ENCODE measurements at regions not wholly inside any gene's neighbourhood (a gene's known extent, or its start where the extent isn't known, plus 50 kb on each side); places are given as distances from the start of the nearest gene placed in this dataset.
A peak's percentile ranks its signal among the peaks of the same experiment; 100 is the strongest.

DNA sequence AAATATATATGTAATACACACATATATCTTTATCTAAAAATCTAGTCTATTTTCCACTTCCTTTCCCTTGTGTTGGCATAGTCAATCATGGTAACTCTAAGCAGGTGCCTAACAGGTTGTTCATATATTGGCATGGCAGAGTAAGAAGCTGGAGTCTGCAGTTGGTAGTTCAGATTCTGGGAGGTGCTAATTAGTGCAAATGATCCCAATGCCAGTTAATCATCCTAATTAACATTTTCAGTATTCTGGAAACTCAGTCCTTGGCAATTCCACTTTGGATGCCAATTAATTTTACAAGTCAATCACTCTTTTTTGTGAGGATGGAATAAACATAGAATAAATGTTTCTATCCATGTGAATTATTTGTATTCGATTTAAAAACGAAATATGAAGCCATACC lies 863.7 kb upstream of the SOX9 start:
- Histone ChIP-seq H3K36me3 (ENCODE audit: insufficient read depth, low read depth, low read length) (no peaks in the 10 kb centered on the region), H3K9me3 (ENCODE audit: insufficient read depth, low read depth, low read length) (no peaks in the 10 kb centered on the region), H3K9ac (ENCODE audit: low read depth, low read length) (no peak overlapping the region), H3K27me3 (ENCODE audit: insufficient read depth, low read length) (no peaks in the 10 kb centered on the region), H3K4me3 (ENCODE audit: low read length) (no peak overlapping the region), H3K4me1 (ENCODE audit: insufficient read depth, low read length) (no peaks in the 10 kb centered on the region), H3K27ac (ENCODE audit: low read length) (no peak overlapping the region)

DNA sequence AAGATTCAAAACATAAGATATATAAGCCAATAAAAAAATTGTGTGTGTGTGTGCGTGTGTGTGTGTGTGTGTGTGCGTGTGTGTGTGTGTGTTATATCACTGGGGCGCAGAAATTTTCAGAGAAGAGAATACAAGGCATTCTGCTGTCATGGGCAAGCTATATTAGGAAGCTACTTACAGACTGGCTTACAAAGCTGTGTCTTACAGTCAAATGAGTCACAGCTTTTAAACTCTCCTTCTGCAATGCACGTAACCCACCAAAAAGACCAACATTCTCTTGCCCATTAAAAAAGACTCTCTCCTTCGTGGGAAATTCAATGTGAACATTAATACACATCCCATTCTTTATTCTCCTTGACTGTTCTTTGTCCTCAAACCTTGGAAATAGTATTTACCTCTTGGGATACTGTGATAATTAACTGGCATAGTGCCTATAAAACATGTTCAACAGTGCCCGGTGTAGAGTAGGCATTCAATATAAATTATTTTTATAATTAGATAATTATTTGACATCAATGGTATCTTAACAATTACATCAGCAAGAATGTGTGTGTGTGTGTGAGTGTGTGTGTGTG lies 860.4 kb upstream of the SOX9 start:
- Histone ChIP-seq H3K9ac (ENCODE audit: low read depth, low read length) (no peak overlapping the region), H3K4me3 (ENCODE audit: low read length) (no peak overlapping the region), H3K36me3 (ENCODE audit: insufficient read depth, low read depth, low read length) (no peaks in the 10 kb centered on the region), H3K27ac (ENCODE audit: low read length) (no peak overlapping the region), H3K27me3 (ENCODE audit: insufficient read depth, low read length) (no peaks in the 10 kb centered on the region), H3K9me3 (ENCODE audit: insufficient read depth, low read depth, low read length) (no peaks in the 10 kb centered on the region), H3K4me1 (ENCODE audit: insufficient read depth, low read length) (no peaks in the 10 kb centered on the region)

- H3K4me1 ChIP-seq (ENCODE audit: insufficient read depth, low read length): no peaks in the 10 kb centered on the region
- no peak overlapping the region for H3K27ac ChIP-seq (ENCODE audit: low read length)
- no peaks in the 10 kb centered on the region for H3K36me3 ChIP-seq (ENCODE audit: insufficient read depth, low read depth, low read length)
- H3K9me3 ChIP-seq (ENCODE audit: insufficient read depth, low read depth, low read length): peaks cover 12% of the 10 kb centered on the region; the same call in 1 of the 2 replicates
- no peaks in the 10 kb centered on the region for H3K27me3 ChIP-seq (ENCODE audit: insufficient read depth, low read length)
- H3K9ac ChIP-seq (ENCODE audit: low read depth, low read length): no peak overlapping the region
- no peak overlapping the region for H3K4me3 ChIP-seq (ENCODE audit: low read length)
These were observed 858.2 kb upstream of the SOX9 start for GRCh38 chr17:71262586-71262985.

DNA sequence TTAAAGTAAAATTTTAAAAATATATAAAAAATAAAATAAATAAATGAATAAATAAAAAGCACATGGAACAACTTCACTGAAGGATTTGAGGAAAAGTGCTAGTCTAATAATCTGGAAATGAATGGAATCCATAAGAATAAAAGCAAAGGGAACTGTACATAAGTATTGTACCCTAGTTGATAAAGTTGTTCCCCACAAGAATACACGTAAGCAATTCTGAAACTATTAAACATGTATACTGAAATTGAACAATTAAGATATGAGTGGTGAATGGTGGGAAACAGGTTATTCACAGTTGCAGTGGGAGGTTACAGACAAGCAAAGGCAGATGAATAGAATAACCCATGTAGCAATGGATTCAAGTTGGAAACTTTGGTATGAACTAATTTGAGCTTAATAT lies 853.2 kb upstream of the SOX9 start:
- H3K27me3 ChIP-seq (ENCODE audit: insufficient read depth, low read length): no peaks in the 10 kb centered on the region
- no peak overlapping the region for H3K9ac ChIP-seq (ENCODE audit: low read depth, low read length)
- H3K27ac ChIP-seq (ENCODE audit: low read length): no peak overlapping the region
- H3K4me1 ChIP-seq (ENCODE audit: insufficient read depth, low read length): no peaks in the 10 kb centered on the region
- H3K4me3 ChIP-seq (ENCODE audit: low read length): no peak overlapping the region
- H3K36me3 ChIP-seq (ENCODE audit: insufficient read depth, low read depth, low read length): no peaks in the 10 kb centered on the region
- H3K9me3 ChIP-seq (ENCODE audit: insufficient read depth, low read depth, low read length): peaks cover 12% of the 10 kb centered on the region; the same call in 1 of the 2 replicates

- no peaks in the 10 kb centered on the region for H3K27me3 ChIP-seq (ENCODE audit: insufficient read depth, low read length)
These were observed 851.6 kb upstream of the SOX9 start for GRCh38 chr17:71269201-71269600.

GRCh38 chr17:71273441-71273840 lies 847.4 kb upstream of the SOX9 start:
- no peaks in the 10 kb centered on the region for H3K9me3 ChIP-seq (ENCODE audit: insufficient read depth, low read depth, low read length)
- H3K27ac ChIP-seq (ENCODE audit: low read length): no peak overlapping the region
- no peak overlapping the region for H3K9ac ChIP-seq (ENCODE audit: low read depth, low read length)

More at GRCh38 chr17:71269201-71269600, 851.6 kb upstream of the SOX9 start:
- peaks cover 12% of the 10 kb centered on the region; the same call in 1 of the 2 replicates for H3K9me3 ChIP-seq (ENCODE audit: insufficient read depth, low read depth, low read length)
- no peaks in the 10 kb centered on the region for H3K4me1 ChIP-seq (ENCODE audit: insufficient read depth, low read length)
- no peak overlapping the region for H3K27ac ChIP-seq (ENCODE audit: low read length)
- H3K4me3 ChIP-seq (ENCODE audit: low read length): no peak overlapping the region
- H3K36me3 ChIP-seq (ENCODE audit: insufficient read depth, low read depth, low read length): no peaks in the 10 kb centered on the region
- H3K9ac ChIP-seq (ENCODE audit: low read depth, low read length): no peak overlapping the region

DNA sequence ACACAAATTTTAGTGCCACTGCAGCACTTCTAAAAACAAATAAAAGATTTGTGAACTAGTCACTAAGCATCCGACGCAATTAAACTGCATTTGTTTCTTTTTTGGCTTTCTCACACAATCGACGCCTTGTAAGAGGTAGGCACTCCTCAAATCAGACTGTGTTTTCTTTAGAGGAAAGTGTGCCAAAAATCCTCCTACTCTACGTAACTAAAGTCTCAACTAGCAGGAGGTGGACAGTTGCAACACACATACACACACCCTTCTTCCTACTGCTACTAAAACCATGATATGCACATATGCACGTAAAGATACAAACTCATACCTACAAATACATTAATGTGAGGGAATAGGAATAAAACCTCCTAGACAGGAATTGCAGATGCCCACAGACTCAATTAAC lies 844.7 kb upstream of the SOX9 start:
- H3K4me1 ChIP-seq (ENCODE audit: insufficient read depth, low read length): no peaks in the 10 kb centered on the region
- no peaks in the 10 kb centered on the region for H3K36me3 ChIP-seq (ENCODE audit: insufficient read depth, low read depth, low read length)

More at GRCh38 chr17:71273441-71273840, 847.4 kb upstream of the SOX9 start:
- Histone ChIP-seq H3K36me3 (ENCODE audit: insufficient read depth, low read depth, low read length) (no peaks in the 10 kb centered on the region), H3K27me3 (ENCODE audit: insufficient read depth, low read length) (no peaks in the 10 kb centered on the region), H3K4me3 (ENCODE audit: low read length) (no peak overlapping the region), H3K4me1 (ENCODE audit: insufficient read depth, low read length) (no peaks in the 10 kb centered on the region)

GRCh38 chr17:71283486-71283885 lies 837.3 kb upstream of the SOX9 start:
- Histone ChIP-seq H3K9ac (ENCODE audit: low read depth, low read length) (no peak overlapping the region), H3K4me1 (ENCODE audit: insufficient read depth, low read length) (peaks cover 10% of the 10 kb centered on the region), H3K27me3 (ENCODE audit: insufficient read depth, low read length) (peaks cover 39% of the 10 kb centered on the region), H3K4me3 (ENCODE audit: low read length) (no peak overlapping the region), H3K27ac (ENCODE audit: low read length) (no peak overlapping the region), H3K36me3 (ENCODE audit: insufficient read depth, low read depth, low read length) (no peaks in the 10 kb centered on the region), H3K9me3 (ENCODE audit: insufficient read depth, low read depth, low read length) (no peaks in the 10 kb centered on the region)

More for the DNA sequence above, 844.7 kb upstream of the SOX9 start:
- Histone ChIP-seq H3K27me3 (ENCODE audit: insufficient read depth, low read length) (no peaks in the 10 kb centered on the region), H3K4me3 (ENCODE audit: low read length) (no peak overlapping the region), H3K27ac (ENCODE audit: low read length) (no peak overlapping the region), H3K9ac (ENCODE audit: low read depth, low read length) (no peak overlapping the region), H3K9me3 (ENCODE audit: insufficient read depth, low read depth, low read length) (no peaks in the 10 kb centered on the region)

- H3K4me3 ChIP-seq (ENCODE audit: low read length): no peak overlapping the region
- no peaks in the 10 kb centered on the region for H3K9me3 ChIP-seq (ENCODE audit: insufficient read depth, low read depth, low read length)
- no peak overlapping the region for H3K27ac ChIP-seq (ENCODE audit: low read length)
- H3K27me3 ChIP-seq (ENCODE audit: insufficient read depth, low read length): peaks cover 39% of the 10 kb centered on the region
- H3K9ac ChIP-seq (ENCODE audit: low read depth, low read length): no peak overlapping the region
- no peaks in the 10 kb centered on the region for H3K36me3 ChIP-seq (ENCODE audit: insufficient read depth, low read depth, low read length)
- H3K4me1 ChIP-seq (ENCODE audit: insufficient read depth, low read length): peaks cover 10% of the 10 kb centered on the region
These were observed 836.6 kb upstream of the SOX9 start for GRCh38 chr17:71284032-71284755.

- H3K27ac ChIP-seq (ENCODE audit: low read length): no peak overlapping the region
- H3K27me3 ChIP-seq (ENCODE audit: insufficient read depth, low read length): peaks cover 39% of the 10 kb centered on the region
- H3K9me3 ChIP-seq (ENCODE audit: insufficient read depth, low read depth, low read length): no peaks in the 10 kb centered on the region
- H3K36me3 ChIP-seq (ENCODE audit: insufficient read depth, low read depth, low read length): no peaks in the 10 kb centered on the region
- H3K4me1 ChIP-seq (ENCODE audit: insufficient read depth, low read length): peaks cover 10% of the 10 kb centered on the region
- H3K4me3 ChIP-seq (ENCODE audit: low read length): no peak overlapping the region
- H3K9ac ChIP-seq (ENCODE audit: low read depth, low read length): no peak overlapping the region
These were observed 834.2 kb upstream of the SOX9 start for GRCh38 chr17:71286625-71287024.

DNA sequence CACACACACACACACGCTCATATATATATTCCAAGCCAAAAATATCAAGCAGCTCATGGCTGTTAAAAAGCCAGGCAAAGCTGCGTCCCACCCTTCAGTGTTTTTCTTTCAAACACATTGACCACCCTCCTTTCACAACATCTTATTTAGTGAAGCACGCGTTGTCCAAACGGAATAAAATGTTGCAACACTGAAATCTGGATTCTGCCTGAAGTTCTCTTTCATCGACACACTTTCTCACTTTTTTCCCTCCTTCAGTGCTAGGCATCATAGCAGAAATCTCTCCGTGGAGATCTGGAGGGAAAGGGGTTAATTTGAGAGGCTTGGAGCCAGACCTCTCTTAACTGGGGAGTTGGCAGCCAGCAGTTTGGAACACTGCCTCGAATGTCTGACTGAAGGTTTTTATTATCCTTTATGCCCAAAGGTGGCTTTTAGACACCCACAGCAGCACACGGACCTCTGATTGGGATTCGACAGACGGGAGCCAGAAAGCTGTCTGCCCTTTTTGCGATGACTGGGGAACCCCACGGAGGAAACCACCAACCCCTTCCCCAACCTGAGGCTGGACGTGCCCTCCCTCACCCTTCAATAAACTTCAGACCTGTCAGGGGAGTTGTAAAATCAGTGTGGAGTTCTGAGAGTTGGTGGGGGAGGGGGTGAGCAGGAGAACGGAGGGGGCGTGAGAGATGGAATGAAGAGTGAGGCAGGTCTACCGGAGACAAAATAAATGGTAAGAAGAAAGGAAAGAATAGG lies 833.6 kb upstream of the SOX9 start:
- Histone ChIP-seq H3K27me3 (ENCODE audit: insufficient read depth, low read length) (peaks cover 39% of the 10 kb centered on the region), H3K36me3 (ENCODE audit: insufficient read depth, low read depth, low read length) (no peaks in the 10 kb centered on the region), H3K9ac (ENCODE audit: low read depth, low read length) (no peak overlapping the region), H3K4me1 (ENCODE audit: insufficient read depth, low read length) (peaks cover 10% of the 10 kb centered on the region), H3K9me3 (ENCODE audit: insufficient read depth, low read depth, low read length) (no peaks in the 10 kb centered on the region), H3K27ac (ENCODE audit: low read length) (no peak overlapping the region), H3K4me3 (ENCODE audit: low read length) (peak overlapping the region; percentile 37; the same call in 1 of the 2 replicates)

GRCh38 chr17:71292006-71292405 lies 828.8 kb upstream of the SOX9 start:
- Histone ChIP-seq H3K9ac (ENCODE audit: low read depth, low read length) (no peak overlapping the region), H3K4me1 (ENCODE audit: insufficient read depth, low read length) (peaks cover 9% of the 10 kb centered on the region), H3K9me3 (ENCODE audit: insufficient read depth, low read depth, low read length) (no peaks in the 10 kb centered on the region), H3K36me3 (ENCODE audit: insufficient read depth, low read depth, low read length) (no peaks in the 10 kb centered on the region), H3K27me3 (ENCODE audit: insufficient read depth, low read length) (peaks cover 11% of the 10 kb centered on the region), H3K4me3 (ENCODE audit: low read length) (no peak overlapping the region), H3K27ac (ENCODE audit: low read length) (no peak overlapping the region)

Measured in iPS-20b (cell line).